22Rv1 (cell line): ENCODE measurements at regions not wholly inside any gene's neighbourhood (a gene's known extent, or its start where the extent isn't known, plus 50 kb on each side); places are given as distances from the start of the nearest gene placed in this dataset.
A peak's percentile ranks its signal among the peaks of the same experiment; 100 is the strongest.
"Not testable (repeated sequence)": the region's sequence is repeated elsewhere in the genome, so short reads cannot be mapped to it uniquely, and the experiment has no call there.

Experiments used
- H3K27ac ChIP-seq: fragments of 450-650 bp; 2 replicates; pipeline ENCODE4 v1.5.1; 2017
- CTCF ChIP-seq: fragments of 450-650 bp; IDR thresholded peaks from 2 replicates; pipeline ENCODE4 v1.5.1; 2017; ENCODE audit warnings: mild to moderate bottlenecking
- ZFX ChIP-seq: fragments of 450-650 bp; IDR thresholded peaks from 2 replicates; pipeline ENCODE4 v1.6.1; 2017; ENCODE audit warnings: antibody characterized with exemption, borderline replicate concordance

GRCh38 chr13:84777316-84777715, 895.0 kb upstream of the SLITRK1 start:
- H3K27ac ChIP-seq: no peak overlapping the region
- TF ChIP-seq CTCF (no peak), ZFX (no peak)

GRCh38 chr13:84776593-84776992, 894.3 kb upstream of the SLITRK1 start:
- no peak overlapping the region for H3K27ac ChIP-seq
- TF ChIP-seq ZFX: no peak

- not testable (repeated sequence) for H3K27ac ChIP-seq
These were observed 893.6 kb upstream of the SLITRK1 start for GRCh38 chr13:84775920-84776319.

- TF ChIP-seq CTCF: no peak
- TF ChIP-seq ZFX: no peak
- H3K27ac ChIP-seq: no peak overlapping the region
These were observed 891.8 kb upstream of the SLITRK1 start for GRCh38 chr13:84774111-84774510.

- TF ChIP-seq CTCF (no peak), ZFX (no peak)
- no peak overlapping the region for H3K27ac ChIP-seq
These were observed 878.7 kb upstream of the SLITRK1 start for GRCh38 chr13:84760956-84761355.

GRCh38 chr13:84749126-84749525, 866.9 kb upstream of the SLITRK1 start:
- H3K27ac ChIP-seq: peak overlapping the region; percentile 17
- TF ChIP-seq CTCF (no peak), ZFX (no peak)

GRCh38 chr13:84745051-84745551, 862.8 kb upstream of the SLITRK1 start:
- no peak for TF ChIP-seq CTCF
- no peak for TF ChIP-seq ZFX
- H3K27ac ChIP-seq: no peak overlapping the region

- H3K27ac ChIP-seq: no peak overlapping the region
- TF ChIP-seq ZFX (no peak), CTCF (no peak)
These were observed 861.9 kb upstream of the SLITRK1 start for GRCh38 chr13:84744203-84744602.
